ENCODE measurements at regions not wholly inside any gene's neighbourhood (a gene's known extent, or its start where the extent isn't known, plus 50 kb on each side); places are given as distances from the start of the nearest gene placed in this dataset.
"Not testable (repeated sequence)": the region's sequence is repeated elsewhere in the genome, so short reads cannot be mapped to it uniquely, and the experiment has no call there.

DNA sequence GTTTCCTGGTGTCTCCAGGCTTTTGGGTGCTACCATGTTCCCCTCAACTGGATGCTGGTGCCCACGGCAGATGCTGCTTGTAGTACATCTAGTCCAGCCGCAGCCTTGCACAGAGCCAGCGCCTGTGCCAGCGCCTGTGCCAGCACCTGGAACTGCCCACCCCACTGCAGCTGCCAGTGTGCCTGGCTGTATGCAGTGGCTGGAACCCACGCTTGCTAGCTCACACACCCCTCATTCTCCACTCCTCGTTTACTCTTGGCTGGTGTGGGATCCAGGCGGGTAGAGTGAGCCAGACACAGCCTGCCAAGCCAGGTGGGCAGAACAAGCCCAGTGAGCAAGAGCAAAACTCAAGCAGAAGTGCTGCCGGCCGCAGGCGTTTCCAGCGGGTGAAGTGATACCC lies 428.6 kb downstream of the SLITRK1 start:
- FAIRE-seq: no peak

DNA sequence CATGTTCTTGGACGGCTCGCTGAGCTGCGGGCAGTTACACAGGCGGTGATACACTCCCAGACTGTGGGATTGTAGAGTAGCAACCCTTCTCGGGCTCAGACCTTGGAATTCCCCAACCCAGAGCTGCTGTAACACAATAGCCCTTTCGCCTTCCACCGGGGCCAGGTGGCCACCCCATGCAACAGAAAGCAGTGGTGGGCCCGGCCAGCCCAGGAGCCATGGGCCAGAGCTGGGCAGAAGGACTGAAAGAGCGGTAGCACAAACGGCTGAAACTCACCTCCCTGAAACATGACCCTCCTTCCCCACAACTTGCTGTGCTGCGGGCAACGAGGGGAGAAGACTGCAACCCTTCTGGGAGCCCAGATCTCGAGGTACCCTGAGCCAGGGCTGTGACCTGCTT lies 429.0 kb downstream of the SLITRK1 start:
- no peak for FAIRE-seq

DNA sequence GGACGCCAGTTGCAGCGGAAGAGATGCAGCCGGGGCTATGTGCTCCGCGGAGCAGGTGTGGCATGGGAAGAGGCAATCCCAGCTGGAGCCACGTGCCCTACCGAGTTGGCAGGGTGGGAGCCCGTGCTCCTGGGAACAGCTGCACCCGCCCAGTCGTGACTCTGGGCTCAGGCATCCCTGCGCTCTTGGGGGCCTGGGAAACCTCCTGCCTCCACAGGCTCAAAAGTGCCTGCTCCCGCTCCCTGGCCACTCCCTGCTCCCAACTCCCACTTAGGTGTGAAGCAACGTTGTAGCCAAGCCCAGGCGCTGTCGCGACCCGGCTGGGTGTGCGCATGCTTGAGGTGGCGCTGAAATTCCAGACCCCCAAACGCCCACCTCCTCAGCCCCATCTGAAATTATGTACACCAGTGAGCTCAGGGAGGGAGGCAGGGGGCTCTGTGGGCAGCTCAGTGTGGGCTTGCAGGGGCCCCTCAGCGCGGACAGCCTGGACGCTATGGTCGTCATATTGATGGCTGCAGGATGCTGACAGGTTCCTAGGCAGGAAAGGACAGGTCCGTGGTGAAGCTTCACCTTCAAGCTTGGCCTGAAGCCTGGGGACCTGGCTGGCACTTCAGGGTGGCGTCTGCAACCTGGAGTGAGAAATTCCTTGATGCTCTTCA lies 429.9 kb downstream of the SLITRK1 start:
- no peak for FAIRE-seq

DNA sequence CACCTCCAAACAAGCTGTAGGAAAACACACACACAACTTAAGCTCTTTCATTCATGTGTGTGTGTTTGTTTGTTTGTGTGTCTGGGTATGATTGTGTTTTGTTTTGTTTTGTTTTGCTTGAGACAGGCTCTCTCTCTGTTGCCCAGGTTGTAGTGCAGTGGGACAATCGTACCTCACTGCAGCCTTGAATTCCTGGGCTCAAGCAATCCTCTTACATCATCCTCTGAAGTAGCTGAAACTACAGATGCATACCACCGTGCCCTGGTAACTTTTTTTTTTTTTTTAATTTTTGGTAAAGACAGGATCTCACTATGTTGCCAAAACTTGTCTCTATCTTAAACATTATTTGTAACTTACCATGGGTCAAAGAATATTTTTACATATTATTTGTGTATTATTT lies 431.7 kb downstream of the SLITRK1 start:
- FAIRE-seq: no peak

DNA sequence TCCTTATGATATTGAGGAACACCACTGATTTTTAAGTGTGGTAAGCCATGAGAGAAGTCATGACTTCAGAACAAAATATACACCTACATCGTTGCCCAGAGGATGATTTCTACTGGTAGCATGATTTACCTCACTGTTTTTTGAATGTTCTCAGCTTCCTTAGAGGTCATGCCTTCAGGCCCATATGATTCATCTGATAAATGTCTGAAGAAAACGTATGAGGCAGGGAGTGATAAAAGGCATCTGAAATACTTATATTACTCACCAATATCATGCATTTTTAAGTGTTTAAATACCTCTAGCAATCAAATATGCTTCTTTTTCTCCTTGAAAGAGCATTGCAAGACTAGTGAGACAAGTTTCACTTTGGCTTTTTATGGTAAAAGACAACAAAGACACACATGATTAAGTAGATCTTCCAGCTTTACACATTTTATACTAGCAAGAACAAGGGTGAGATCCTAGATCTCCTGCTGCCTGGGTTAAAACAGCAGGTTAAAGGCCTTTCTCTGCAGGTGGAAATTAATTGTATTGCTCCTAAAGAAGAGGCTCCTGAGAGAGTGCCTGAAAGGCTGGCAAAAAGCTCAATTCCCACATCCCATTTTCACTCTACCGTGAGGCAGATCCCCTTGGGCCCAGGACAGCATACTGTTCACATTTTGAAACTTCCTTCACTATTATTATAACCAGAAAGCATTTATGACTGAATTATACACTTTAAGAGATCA lies 432.4 kb downstream of the SLITRK1 start:
- FAIRE-seq: no peak

DNA sequence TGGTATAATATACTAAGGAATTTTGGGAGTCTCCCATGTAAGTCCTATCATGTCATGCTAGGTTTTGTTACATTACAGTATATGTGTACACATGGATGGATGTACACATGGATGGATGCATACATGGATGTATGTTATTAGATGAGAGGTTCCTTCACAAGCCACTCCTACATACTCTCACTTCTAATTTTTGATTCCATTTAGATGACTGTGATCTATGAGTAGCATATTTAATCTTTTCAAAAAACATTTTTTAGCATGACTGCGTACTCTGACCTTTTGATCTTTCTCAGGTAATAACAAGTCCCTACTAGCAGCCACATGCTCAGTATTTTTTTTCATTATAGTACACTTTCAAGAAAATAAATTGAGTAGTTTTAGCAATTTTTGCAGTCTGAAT lies 441.8 kb downstream of the SLITRK1 start:
- no peak for FAIRE-seq

DNA sequence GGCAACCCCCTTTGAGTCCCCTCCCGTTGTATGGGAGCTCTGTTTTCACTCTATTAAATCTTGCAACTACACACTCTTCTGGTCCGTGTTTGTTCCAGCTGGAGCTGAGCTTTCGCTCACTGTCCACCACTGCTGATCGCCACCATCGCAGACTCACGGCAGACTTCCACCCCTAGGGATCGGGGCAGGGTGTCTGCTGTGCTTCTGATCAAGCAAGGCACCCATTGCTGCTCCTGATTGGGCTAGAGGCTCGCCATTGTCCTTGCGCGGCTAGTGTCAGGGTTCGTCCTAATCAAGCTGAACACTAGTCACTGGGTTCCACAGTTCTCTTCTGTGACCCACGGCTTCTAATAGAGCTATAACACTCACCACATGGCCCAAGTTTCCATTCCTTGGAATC lies 442.8 kb downstream of the SLITRK1 start:
- not testable (repeated sequence) for FAIRE-seq

DNA sequence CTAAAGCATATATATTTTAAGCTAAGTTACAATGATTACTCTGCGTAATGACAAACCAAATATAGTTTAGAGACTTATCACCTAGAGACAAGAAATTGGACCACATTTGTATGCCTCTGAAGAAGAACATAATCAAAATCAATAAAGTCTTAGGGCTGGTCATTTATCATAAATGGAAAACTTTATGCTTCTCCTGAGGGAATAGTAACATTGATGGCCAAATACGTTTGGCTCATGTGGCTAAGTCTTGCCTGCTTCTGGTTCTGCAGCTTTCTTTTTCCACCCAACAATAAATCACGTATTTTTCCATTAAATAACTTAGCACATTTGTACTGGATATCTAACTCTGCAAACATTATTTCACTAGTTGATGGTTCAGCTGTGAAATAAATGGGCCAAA lies 458.4 kb downstream of the SLITRK1 start:
- FAIRE-seq: no peak

DNA sequence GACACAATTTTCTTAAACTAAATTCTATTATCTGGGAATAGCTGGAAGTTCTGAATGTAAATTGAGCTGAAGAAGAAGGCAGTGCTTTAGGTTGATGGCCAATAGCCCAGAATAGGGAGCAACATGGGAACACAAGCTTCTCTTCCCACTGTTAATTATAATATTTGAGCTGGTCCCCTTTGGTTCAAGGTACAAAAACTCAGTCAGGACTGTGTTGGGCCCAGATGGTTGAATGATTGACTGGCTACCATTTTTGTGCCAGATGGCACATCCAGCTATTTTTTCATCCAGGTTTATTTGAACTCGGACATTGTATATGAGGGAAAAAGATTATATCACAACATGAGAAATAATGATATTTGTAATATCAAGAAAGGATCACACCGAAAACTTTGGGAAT lies 458.9 kb downstream of the SLITRK1 start:
- no peak for FAIRE-seq

DNA sequence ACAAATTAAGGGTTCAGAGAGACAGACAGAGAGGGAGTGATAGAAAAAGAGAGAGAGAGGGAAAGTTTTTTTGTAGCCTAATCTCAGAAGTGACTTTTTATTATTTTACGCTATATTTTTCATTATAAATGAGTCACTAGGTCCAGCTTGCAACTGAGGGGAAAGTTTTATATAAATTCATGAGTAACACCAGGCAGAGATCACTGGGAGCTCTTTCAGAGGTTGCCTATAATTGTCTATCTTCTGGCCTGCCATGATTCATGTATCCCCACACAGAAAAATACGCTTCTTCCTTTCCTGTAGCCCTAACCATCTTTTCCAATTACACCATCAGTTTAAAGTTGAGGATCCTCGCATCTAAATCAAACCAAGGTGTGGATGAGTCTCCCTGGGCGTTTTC lies 467.9 kb downstream of the SLITRK1 start:
- no peak for FAIRE-seq

DNA sequence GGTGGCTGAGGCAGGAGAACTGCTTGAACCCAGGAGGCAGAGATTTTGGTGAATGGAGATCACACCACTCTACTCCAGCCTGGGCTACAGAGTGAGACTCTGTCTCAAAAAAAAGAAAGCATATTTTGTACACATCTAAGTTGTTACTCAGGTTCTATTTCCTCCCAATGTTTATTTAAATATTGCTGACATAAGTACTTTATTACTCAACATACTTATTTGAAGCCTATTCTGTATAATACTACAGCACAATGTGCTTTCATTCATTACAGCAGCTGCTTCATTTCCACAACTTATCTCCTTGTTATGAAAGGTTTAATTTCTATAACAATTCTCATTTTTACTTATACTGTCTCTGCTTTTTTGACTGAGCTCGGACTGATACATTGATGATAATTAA lies 495.7 kb downstream of the SLITRK1 start:
- no peak for FAIRE-seq

DNA sequence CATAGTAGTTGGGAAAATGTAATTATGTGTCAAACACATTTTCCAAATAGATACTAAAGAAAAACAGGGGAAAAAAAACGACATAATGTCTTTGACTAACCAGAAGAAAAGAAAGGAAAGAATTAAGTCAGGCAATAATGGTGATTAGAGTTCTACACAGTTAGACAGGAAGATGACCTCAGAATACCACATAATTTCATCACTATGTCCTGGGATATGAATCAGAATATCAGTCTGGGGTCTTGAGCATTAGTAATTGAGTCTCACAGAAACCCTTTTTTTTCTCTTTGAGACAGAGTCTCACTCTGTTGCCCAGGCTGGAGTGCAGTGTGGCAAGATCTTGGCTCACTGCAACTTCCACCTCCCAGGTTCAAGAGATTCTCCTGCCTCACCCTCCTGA lies 503.4 kb downstream of the SLITRK1 start:
- FAIRE-seq: no peak

DNA sequence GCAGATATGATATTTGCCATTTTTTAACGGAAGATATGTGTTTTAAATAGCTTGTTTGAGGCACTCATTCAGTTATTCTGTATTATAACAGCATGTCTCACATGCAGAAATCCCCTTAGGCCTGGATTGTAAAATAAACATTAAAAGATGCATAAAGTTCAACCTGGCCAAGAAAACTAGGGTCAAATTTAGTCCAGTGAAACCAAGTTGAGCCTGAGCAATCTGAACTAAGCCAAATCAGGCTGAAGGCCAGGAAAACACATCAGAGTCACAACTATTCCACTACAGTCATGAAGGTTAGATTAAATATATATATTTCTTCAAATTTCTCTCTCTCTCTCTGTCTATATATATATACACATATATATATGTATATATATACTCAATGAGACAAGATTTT lies 504.8 kb downstream of the SLITRK1 start:
- FAIRE-seq: no peak

DNA sequence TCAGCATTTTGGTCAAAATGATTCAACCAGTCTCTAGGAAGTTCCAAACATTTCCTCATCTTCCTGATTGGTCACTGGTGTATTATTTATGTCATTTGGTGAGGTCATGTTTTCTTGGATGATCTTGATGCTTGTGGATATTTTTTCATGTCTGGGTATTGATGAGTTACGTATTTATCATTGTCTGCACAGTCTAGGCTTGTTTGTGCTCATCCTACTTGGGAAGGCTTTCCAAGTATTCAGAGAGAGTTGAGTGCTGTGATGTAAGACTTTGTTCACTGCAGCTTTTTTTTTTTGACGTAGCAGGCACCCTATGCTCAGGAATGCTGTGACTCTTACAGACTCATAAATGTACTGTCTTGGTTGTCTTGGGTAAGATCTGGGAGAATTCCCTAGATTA lies 509.5 kb downstream of the SLITRK1 start:
- FAIRE-seq: no peak

DNA sequence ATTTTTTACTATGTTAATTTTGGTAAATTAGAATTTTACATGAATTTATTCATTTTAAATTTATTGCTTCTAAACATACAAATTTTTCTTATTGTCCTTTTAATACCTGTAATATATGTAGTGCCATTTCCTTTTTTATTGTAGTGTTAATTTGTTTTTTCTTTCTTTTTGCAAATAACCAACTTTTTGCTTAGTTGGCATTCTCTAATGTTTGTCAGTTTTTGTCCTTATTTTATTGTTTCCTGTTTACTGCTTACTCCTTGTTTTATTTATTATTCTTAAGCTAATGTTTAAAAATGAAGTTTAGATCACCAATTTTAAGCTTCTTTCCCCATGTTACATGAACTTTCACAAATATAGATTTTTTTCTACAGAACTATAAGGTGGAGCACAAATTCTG lies 516.6 kb downstream of the SLITRK1 start:
- no peak for FAIRE-seq

DNA sequence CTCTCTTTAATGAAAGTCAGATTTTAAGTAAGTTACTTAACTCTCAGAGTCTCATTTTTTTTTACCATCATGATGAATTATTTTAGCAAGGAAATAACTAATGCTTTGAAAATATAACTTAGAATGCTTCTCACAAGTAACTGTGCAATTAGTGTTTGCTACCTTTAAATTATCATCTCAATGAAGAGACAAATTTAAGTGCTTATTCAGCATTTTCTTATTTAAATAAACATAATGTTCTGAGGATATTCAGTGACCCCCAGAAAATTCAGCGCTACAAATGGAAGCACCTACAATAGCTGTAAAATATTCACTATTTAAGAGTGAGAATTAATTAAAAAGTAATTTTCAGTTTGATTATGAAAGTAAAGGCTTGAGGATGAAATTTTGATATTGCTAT lies 527.2 kb downstream of the SLITRK1 start:
- no peak for FAIRE-seq

DNA sequence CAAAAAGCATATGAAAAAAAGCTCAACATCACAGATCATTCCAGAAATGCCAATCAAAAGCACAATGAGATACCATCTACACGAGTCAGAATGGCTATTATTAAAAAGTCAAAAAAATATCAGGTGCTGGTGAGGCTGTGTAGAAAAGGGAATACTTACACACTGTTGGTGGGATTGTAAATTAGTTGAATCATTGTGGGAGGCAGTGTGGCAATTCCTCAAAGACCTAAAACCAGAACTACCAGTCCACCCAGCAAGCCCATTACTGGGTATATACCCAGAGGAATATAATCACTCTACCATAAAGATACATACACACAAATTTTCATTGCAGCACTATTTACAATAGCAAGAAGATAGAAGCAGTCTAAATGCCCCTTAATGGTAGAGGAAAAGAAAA lies 529.9 kb downstream of the SLITRK1 start:
- FAIRE-seq: no peak

DNA sequence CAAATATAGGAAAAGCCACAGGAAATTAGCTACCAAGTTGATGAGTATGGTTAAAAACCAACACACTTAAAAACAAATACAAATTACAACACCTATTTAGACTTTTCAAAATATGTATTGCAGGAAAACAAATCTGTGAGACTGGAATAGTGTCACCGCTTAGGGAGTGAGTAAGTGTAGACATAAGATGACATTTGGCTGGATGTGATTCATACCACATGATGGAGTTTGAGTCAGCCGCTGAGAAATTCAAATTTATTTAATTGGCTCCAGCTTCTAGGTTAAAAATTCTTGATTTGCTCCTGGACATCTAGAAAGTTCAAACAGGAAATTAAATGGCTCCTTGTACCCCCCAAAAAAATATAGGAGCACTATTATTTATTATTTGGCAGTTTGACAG lies 531.7 kb downstream of the SLITRK1 start:
- no peak for FAIRE-seq

DNA sequence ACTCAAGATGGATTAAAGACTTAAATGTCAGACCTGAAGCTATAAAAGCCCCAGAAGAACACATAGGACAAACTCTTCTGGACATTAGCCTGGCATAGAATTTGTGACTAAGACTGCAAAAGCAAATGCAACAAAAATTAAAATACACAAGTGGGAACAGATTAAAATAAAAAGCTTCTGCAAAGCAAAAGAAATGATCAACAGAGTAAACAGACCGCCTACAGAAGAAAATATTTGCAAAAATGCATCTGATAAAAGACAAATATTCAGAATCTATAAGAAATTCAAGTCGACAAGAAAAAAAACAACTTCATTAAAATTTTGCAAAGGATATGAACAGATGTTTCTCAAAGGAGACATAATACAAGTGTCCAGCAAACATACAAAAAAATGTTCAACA lies 537.8 kb downstream of the SLITRK1 start:
- no peak for FAIRE-seq

DNA sequence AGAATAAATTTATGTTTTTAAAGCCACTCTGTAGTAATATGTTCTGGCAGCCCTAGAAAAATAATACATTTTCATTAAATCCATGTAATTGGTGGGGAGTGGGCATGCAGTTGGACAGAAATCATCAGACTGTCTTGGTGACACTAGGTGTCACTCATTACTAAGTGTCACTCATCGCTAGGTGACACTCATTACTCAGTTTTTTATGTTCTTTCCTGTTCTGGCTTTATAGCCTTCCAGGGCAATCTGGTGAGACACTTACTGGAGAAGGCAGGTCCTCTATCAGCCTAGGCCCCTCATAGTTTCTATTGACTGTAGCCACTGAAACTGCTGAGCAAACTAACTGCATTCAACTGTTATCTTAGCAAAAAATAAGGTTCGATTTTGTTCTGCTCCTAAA lies 542.1 kb downstream of the SLITRK1 start:
- no peak for FAIRE-seq

DNA sequence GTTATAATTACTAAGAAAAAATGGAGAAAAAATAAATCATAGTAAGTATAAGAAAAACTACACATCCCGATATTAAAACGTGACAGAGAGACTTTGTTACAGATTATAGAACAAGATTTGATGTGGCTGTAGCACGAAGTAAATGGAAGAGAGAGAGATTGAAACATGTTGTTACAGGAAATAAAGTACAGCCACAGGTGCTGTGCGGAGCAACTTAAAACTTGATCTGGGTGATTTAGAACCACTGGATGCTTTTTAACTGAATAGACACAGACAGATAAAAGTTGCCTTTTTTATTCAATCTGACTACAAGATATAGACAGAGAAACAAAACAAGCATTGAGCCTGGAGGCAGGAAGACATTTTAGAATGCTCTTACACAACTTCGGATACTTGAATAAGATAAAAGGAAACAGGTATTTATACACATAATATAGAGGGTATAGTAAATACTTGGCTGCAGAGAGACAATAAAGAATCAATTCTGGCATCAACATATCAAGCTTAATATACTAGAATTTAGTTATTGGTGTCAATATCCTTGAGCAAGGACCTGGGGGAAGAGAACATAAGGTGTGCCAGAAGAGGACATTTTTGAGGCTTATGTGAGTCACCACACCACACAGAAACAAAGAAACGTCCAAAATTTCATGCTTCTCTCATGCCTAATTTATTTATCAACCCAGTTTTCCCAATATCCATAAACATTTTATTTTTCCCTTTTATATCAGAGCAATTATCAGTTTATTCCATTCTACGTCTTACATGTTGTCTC lies 548.5 kb downstream of the SLITRK1 start:
- no peak for FAIRE-seq

DNA sequence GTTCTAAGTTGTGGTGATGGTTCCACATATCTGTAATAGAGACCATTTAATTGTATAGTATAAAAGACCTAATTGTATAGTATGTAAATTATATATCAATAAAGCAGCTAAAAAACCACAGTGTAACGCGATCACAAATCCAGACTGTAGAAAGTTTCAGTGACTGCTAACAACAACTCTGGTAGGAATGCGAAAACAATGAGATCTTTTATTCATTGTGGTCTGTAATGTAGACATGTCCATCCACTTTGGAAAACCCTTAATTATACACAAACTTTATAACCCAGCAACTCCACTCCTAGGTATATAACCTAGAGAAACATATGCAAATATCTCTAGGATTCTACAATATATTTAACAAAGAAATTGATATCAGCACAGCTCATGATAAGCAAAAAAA lies 549.5 kb downstream of the SLITRK1 start:
- FAIRE-seq: no peak

DNA sequence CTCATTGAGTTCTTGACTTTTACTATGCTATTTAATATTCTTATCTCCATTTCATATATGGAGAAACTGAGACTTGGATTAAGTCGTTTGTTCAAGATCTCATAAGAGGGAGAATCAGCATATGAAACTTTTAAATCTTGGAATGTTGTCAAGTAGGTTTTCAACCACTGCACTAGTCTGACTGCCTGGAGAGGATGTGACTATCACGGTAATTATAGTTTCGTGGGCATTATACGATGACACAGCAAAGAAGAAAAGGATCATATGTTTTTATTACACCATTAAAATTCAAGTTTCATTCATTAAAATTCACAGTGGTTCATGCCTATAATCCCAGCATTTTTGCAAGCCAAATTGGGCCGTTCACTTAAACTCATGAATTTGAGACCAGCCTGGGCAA lies 555.2 kb downstream of the SLITRK1 start:
- no peak for FAIRE-seq

DNA sequence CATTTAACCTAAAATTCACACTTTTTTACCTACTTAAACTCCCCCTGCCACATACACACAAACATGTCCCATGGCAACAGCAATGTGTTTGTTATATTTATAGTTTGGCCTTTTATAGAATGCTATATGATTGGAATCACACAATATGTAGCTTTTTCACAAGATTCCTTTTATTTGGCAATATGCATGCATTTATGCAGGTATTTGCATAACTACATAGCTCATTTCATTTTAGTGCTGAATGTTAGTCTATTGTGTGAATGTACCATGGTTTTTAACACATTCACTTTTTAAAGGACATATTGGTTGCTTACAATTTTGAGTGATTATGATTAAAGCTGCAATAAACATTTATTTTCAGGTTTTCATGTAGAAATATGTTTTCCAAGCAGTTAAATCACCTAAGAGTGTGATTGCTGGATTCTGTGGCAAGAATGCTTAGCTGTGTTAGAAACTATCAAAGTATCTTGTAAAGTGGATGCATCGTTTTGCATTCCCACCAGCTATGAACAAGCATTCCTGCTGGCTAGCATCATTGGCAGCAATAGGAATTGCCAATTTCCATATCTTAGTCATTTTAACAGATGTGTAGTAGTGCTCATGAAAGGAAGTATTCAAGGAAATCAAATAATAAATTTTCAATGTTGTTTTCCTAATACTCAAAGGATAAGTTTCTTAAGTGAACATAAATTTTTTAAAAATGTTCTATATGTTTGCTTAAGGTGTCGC lies 557.0 kb downstream of the SLITRK1 start:
- FAIRE-seq: no peak

Measured in islet of Langerhans (tissue), 1 donor.